Type B pancreatic cell (in vitro differentiated cells): ENCODE measurements at regions not wholly inside any gene's neighbourhood (a gene's known extent, or its start where the extent isn't known, plus 50 kb on each side); places are given as distances from the start of the nearest gene placed in this dataset.
A peak's percentile ranks its signal among the peaks of the same experiment; 100 is the strongest.

ENCODE experiments used
- DNase-seq: peaks from one replicate; pipeline ENCODE4 v3.0.0; 2021; ENCODE audit warnings: mixed read lengths; ENCODE audit not compliant: unreplicated experiment; ENCODE audit errors: extremely low spot score
- H3K27ac Mint-ChIP-seq: 2 replicates; pipeline ENCODE4 v1.8.0; 2021; ENCODE audit warnings: mild to moderate bottlenecking, mixed read lengths
- H3K27me3 Mint-ChIP-seq: 2 replicates; pipeline ENCODE4 v1.8.0; 2021; ENCODE audit warnings: mixed read lengths
- H3K36me3 Mint-ChIP-seq: 2 replicates; pipeline ENCODE4 v1.8.0; 2021; ENCODE audit warnings: mixed read lengths
- H3K4me1 Mint-ChIP-seq: one replicate; pipeline ENCODE4 v1.8.0; 2021; ENCODE audit warnings: mixed read lengths; ENCODE audit not compliant: unreplicated experiment
- H3K4me3 Mint-ChIP-seq: 2 replicates; pipeline ENCODE4 v1.8.0; 2021; ENCODE audit warnings: mild to moderate bottlenecking, mixed read lengths
- H3K9me3 Mint-ChIP-seq: 2 replicates; pipeline ENCODE4 v1.8.0; 2021; ENCODE audit warnings: mixed read lengths
- CTCF ChIP-seq: fragments of 200-600 bp; sonication (generic); conservative IDR thresholded peaks from 2 replicates; pipeline ENCODE4 v1.5.0; 2021; ENCODE audit warnings: antibody characterized with exemption, mild to moderate bottlenecking

GRCh38 chr2:239576784-239577685 is 176.2 kb upstream of the HDAC4 start:
- no peak overlapping the region for H3K27ac Mint-ChIP-seq
- H3K36me3 Mint-ChIP-seq: no peaks in the 10 kb centered on the region
- no peak overlapping the region for H3K4me3 Mint-ChIP-seq
- TF ChIP-seq CTCF: no peak
- H3K27me3 Mint-ChIP-seq: peaks cover 13% of the 10 kb centered on the region
- DNase-seq: no peak
- peaks cover 14% of the 10 kb centered on the region for H3K4me1 Mint-ChIP-seq
- H3K9me3 Mint-ChIP-seq: no peaks in the 10 kb centered on the region

DNA sequence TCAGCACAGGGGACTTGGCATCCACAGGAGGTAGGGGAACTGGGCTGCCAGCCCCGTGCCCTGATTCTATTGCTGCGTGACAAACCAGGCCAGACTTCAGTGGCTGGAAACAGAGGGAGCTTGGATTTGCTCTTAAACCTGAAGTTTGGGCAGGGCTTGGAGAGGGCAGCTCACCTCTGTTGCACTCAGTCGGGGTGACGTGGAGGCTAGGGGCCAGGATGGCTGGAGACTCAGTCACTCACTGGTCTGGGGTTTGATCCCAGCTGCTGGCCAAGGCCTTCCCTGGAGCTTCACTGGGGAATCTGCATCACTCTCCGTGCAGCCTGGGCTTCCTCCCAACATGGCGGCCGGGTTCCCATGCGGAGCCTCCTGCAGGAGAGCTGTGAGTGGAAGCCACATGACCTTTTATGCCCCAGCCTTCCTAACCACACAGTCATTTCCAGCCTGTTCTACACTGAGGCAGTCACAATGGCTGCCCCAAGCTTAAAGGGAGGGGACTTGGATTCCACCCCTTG is 175.2 kb upstream of the HDAC4 start:
- no peak for DNase-seq
- Mint-ChIP-seq H3K27ac (no peak overlapping the region), H3K9me3 (no peaks in the 10 kb centered on the region), H3K27me3 (peaks cover 13% of the 10 kb centered on the region), H3K4me3 (no peak overlapping the region), H3K4me1 (peaks cover 14% of the 10 kb centered on the region), H3K36me3 (no peaks in the 10 kb centered on the region)
- no peak for TF ChIP-seq CTCF

DNA sequence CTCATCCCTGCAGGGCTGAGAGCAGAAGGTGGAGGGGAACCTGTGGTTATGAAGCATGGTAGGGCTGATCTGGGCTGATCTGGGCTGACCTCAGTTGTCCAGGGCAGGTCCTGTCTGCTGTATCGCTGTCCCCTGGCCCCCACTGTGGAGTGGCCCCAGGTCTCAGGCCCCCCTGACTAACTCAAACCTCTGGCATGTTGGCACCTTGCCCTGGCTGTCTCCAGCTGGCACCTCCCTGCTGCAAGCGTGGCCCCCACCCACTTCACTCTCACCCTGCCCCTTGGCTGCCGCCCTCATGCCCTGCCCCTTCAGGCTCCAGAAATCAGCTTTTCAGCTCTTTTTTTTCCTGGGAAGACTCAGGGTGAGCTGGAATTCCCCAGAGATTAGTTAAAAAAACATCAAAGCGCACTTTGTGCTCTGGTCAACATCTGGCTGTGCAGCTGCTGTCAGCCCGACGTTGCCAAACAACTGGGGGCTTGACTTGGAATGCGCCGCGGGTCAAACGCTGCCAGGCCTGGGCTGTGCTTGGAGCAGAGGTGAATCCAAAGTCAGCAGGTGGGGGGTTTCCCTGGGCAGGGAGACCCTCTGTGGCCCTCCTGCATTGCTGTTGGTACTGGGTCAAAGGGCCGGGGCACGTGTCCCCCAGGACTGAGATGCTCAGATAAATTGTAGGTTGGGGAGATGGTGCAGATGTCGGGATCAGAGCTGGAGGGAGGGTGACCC is 173.8 kb upstream of the HDAC4 start:
- no peak for DNase-seq
- peak overlapping the region; percentile 62 for H3K27ac Mint-ChIP-seq
- TF ChIP-seq CTCF: no peak

DNA sequence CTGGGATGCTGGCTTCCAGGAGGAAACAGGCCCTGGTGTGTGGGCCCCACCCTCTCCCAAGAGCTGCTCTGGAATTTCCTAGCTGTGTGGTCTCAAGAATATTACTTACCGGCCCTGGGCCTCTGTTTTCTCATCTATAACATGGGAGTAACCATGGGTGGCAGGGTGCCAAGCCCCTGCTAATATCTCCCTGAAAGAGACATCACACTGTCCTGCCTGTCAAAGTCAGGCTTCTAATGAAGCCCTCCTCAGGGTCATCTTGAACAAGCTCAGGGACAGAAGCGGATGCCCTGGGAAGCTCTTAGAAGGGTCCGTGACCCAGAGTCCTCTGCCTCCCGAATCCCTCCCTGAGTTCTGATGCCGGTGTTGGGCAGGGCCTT is 173.2 kb upstream of the HDAC4 start:
- H3K27me3 Mint-ChIP-seq: peaks cover 11% of the 10 kb centered on the region
- peaks cover 10% of the 10 kb centered on the region for H3K4me1 Mint-ChIP-seq
- no peak for TF ChIP-seq CTCF
- no peaks in the 10 kb centered on the region for H3K36me3 Mint-ChIP-seq
- H3K9me3 Mint-ChIP-seq: no peaks in the 10 kb centered on the region
- H3K4me3 Mint-ChIP-seq: no peak overlapping the region
- no peak for DNase-seq
- no peak overlapping the region for H3K27ac Mint-ChIP-seq

More for the DNA sequence above, 173.8 kb upstream of the HDAC4 start:
- no peaks in the 10 kb centered on the region for H3K36me3 Mint-ChIP-seq
- H3K9me3 Mint-ChIP-seq: no peaks in the 10 kb centered on the region
- H3K4me3 Mint-ChIP-seq: peak overlapping the region; percentile 49
- H3K27me3 Mint-ChIP-seq: peaks cover 10% of the 10 kb centered on the region
- peaks cover 10% of the 10 kb centered on the region for H3K4me1 Mint-ChIP-seq

GRCh38 chr2:239570971-239571520 is 170.2 kb upstream of the HDAC4 start:
- Mint-ChIP-seq H3K27ac (no peak overlapping the region), H3K4me1 (peaks cover 19% of the 10 kb centered on the region), H3K36me3 (no peaks in the 10 kb centered on the region), H3K4me3 (no peak overlapping the region), H3K9me3 (no peaks in the 10 kb centered on the region), H3K27me3 (peaks cover 21% of the 10 kb centered on the region)
- no peak for TF ChIP-seq CTCF
- DNase-seq: no peak
